ENCODE measurements at regions not wholly inside any gene's neighbourhood (a gene's known extent, or its start where the extent isn't known, plus 50 kb on each side); places are given as distances from the start of the nearest gene placed in this dataset.
A peak's percentile ranks its signal among the peaks of the same experiment; 100 is the strongest.

DNA sequence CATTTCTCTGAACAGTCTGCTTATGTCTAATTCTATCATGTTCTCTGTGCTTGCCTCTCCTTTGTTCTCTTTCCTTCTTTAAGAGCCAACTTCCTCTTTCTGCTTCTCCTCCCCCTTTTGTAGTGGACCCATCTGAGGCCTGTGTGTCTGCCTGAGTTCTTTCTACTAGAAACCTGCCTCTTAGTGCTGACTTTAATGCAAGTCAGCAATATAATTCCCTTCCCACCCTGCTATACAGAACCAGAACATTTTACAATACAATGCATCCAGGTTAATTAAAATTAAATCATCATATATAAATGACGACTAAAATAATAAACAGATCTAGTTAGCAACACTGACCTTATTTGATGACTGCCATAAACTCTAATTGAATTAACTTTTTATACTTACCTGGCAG is 82.6 kb upstream of the GAS1 start:
- H3K4me3 ChIP-seq, result no peak overlapping the region
- peaks cover 4 to 47% (median 33%) of the 10 kb centered on the region in 4 donors for H3K4me1 ChIP-seq
- peak overlapping the region; percentile 40 to 59 (median 50) for H3K27ac ChIP-seq (replicated peaks in 1 of 4)
- 45% methylated on average over 1 of the region's 1 CpG for WGBS
- intact Hi-C loops (cut with DNase I), result loop anchor here (10.0 kb wide), 1 partner anchor 85 kb away; no protein-coding TSS in a partner anchor
- no peaks in the 10 kb centered on the region for H3K9me3 ChIP-seq
- no peaks in the 10 kb centered on the region for H3K27me3 ChIP-seq
- H3K36me3 ChIP-seq, result no peaks in the 10 kb centered on the region
- no peak for TF ChIP-seq EP300 (IDR thresholded peaks at IDR 0.05)
- TF ChIP-seq POLR2A (IDR thresholded peaks at IDR 0.05; ENCODE audit: low read depth), result no peak
- TF ChIP-seq POLR2AphosphoS5 (IDR thresholded peaks at IDR 0.05), result no peak
- TF ChIP-seq, protein P1, sequence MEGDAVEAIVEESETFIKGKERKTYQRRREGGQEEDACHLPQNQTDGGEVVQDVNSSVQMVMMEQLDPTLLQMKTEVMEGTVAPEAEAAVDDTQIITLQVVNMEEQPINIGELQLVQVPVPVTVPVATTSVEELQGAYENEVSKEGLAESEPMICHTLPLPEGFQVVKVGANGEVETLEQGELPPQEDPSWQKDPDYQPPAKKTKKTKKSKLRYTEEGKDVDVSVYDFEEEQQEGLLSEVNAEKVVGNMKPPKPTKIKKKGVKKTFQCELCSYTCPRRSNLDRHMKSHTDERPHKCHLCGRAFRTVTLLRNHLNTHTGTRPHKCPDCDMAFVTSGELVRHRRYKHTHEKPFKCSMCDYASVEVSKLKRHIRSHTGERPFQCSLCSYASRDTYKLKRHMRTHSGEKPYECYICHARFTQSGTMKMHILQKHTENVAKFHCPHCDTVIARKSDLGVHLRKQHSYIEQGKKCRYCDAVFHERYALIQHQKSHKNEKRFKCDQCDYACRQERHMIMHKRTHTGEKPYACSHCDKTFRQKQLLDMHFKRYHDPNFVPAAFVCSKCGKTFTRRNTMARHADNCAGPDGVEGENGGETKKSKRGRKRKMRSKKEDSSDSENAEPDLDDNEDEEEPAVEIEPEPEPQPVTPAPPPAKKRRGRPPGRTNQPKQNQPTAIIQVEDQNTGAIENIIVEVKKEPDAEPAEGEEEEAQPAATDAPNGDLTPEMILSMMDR (IDR thresholded peaks at IDR 0.05), result no peak
- no peak for DNase-seq (ENCODE audit: extremely low spot score)

DNA sequence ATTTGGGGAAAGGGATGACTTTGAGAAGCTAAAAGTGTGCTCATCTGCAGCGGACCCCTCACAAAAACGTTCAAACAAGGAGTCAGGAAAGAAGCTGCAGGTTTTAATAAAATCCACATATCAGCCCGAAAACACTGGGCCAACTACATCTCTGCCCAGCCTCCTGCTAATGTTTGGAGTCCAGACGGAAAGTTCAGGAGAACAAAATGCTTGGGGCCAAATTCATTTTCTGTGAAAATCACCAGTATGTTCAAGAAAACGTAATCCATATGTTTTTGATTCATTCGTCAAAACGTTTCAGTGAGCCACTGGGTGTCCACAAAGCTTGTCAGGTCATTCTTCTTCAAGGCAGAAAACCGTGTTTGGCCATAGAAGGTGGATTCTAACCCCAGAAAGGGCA is 87.5 kb upstream of the GAS1 start:
- 55% methylated on average over 8 of the region's 8 CpGs for WGBS
- intact Hi-C loops (cut with DNase I), result loop anchor here (10.0 kb wide), 1 partner anchor 80 kb away; no protein-coding TSS in a partner anchor
- H3K4me3 ChIP-seq, result no peak overlapping the region
- H3K36me3 ChIP-seq, result no peaks in the 10 kb centered on the region
- peak overlapping the region; percentile 75 to 85 (median 80) for H3K27ac ChIP-seq (replicated peaks in 1 of 4)
- peaks cover 4 to 60% (median 51%) of the 10 kb centered on the region in 4 donors for H3K4me1 ChIP-seq
- no peaks in the 10 kb centered on the region for H3K27me3 ChIP-seq
- H3K9me3 ChIP-seq, result no peaks in the 10 kb centered on the region
- DNase-seq (ENCODE audit: extremely low spot score), result no peak
- no peak for TF ChIP-seq EP300 (IDR thresholded peaks at IDR 0.05)
- TF ChIP-seq POLR2A (IDR thresholded peaks at IDR 0.05; ENCODE audit: low read depth), result no peak
- TF ChIP-seq, protein P1 (IDR thresholded peaks at IDR 0.05), result no peak

DNA sequence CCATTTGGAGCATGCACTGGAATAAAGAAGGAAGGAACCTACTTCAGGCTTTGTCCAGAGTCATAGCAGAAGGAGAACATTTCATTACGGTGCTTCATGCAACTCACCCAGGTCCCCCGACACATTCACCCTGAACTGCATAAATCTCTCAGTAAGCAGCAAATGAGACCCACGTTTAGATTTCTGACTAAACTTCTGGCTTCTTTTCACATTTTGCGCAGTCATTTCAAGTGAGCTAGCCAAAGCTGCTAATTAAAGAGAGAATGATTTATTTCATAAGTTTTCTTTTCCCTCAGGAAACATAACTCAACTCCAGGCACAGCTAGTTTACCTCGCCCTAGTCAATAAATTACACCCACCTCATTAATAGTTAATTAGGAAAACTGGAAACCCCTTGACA is 88.6 kb upstream of the GAS1 start:
- Histone ChIP-seq H3K4me1 (peaks cover 4 to 51% (median 43%) of the 10 kb centered on the region in 4 donors), H3K36me3 (no peaks in the 10 kb centered on the region), H3K27me3 (no peaks in the 10 kb centered on the region), H3K9me3 (no peaks in the 10 kb centered on the region), H3K4me3 (no peak overlapping the region), H3K27ac (replicated peaks in 1 of 4) (peak overlapping the region; percentile 75 to 85 (median 80))
- WGBS, result 37% methylated on average over 5 of the region's 5 CpGs
- intact Hi-C loops (cut with DNase I), result loop anchor here (10.0 kb wide), 1 partner anchor 79 kb away; no protein-coding TSS in a partner anchor
- no peak for DNase-seq (ENCODE audit: extremely low spot score)
- TF ChIP-seq EP300 (IDR thresholded peaks at IDR 0.05), result no peak
- TF ChIP-seq POLR2A (IDR thresholded peaks at IDR 0.05; ENCODE audit: low read depth), result no peak
- TF ChIP-seq, protein P1 (IDR thresholded peaks at IDR 0.05), result no peak
- TF ChIP-seq POLR2AphosphoS5 (IDR thresholded peaks at IDR 0.05), result no peak

DNA sequence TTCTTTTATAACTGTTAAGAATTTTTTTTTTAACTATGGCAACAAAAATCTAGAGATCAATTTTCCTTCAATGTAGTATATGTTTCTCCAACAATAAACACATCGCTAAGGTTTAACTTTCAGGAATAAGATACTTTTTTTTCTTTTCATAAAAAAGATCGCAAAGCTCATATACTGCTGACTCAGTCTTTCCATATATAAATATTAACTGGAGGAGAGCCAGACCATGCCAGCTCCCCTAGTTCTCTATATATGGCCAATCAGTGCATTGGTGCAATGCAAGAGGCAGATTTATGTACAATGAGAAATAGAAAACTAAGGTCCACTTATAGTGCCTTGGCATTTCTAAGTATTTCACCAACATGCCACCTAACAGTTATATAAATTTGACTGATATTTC is 89.2 kb upstream of the GAS1 start:
- peaks cover 4 to 48% (median 42%) of the 10 kb centered on the region in 4 donors for H3K4me1 ChIP-seq
- no peaks in the 10 kb centered on the region for H3K36me3 ChIP-seq
- intact Hi-C loops (cut with DNase I), result loop anchor here (10.0 kb wide), 1 partner anchor 78 kb away; no protein-coding TSS in a partner anchor
- no peak overlapping the region for H3K4me3 ChIP-seq
- no peaks in the 10 kb centered on the region for H3K27me3 ChIP-seq
- DNase-seq (ENCODE audit: extremely low spot score), result no peak
- H3K9me3 ChIP-seq, result no peaks in the 10 kb centered on the region
- no peak for TF ChIP-seq POLR2AphosphoS5 (IDR thresholded peaks at IDR 0.05)
- TF ChIP-seq, protein P1 (IDR thresholded peaks at IDR 0.05), result no peak
- no peak for TF ChIP-seq POLR2A (IDR thresholded peaks at IDR 0.05; ENCODE audit: low read depth)
- no peak for TF ChIP-seq EP300 (IDR thresholded peaks at IDR 0.05)
- 78% methylated on average over 2 of the region's 2 CpGs for WGBS
- H3K27ac ChIP-seq (replicated peaks in 1 of 4), result peak overlapping the region; percentile 75 to 85 (median 80)

All from esophagus muscularis mucosa (tissue), 4 donors.